H9 (cell line): ENCODE measurements at regions not wholly inside any gene's neighbourhood (a gene's known extent, or its start where the extent isn't known, plus 50 kb on each side); places are given as distances from the start of the nearest gene placed in this dataset.
"Not testable (repeated sequence)": the region's sequence is repeated elsewhere in the genome, so short reads cannot be mapped to it uniquely, and the experiment has no call there.

Source experiments
- DNase-seq: peaks from one replicate; pipeline ENCODE4 v3.0.0-alpha.2; 2017
- H2AFZ ChIP-seq: one replicate; pipeline ENCODE4 v1.6.1; 2013; ENCODE audit warnings: mild to moderate bottlenecking, low read length, control low read depth, moderate library complexity
- H2AK5ac ChIP-seq: 2 replicates; pipeline ENCODE4 v1.6.1; 2013; ENCODE audit warnings: low read length, control low read depth, mixed read lengths; ENCODE audit not compliant: insufficient read length
- H2BK120ac ChIP-seq: one replicate; pipeline ENCODE4 v1.6.1; 2013; ENCODE audit warnings: low read depth, mild to moderate bottlenecking, low read length, control low read depth, inconsistent platforms; ENCODE audit not compliant: poor library complexity, severe bottlenecking
- H2BK12ac ChIP-seq: 2 replicates; pipeline ENCODE4 v1.6.1; 2013; ENCODE audit warnings: low read length, control low read depth, mixed read lengths, low read depth; ENCODE audit not compliant: insufficient read length
- H2BK15ac ChIP-seq: 2 replicates; pipeline ENCODE4 v1.6.1; 2013; ENCODE audit warnings: low read depth, low read length, control low read depth
- H2BK20ac ChIP-seq: one replicate; pipeline ENCODE4 v1.6.1; 2013; ENCODE audit warnings: low read depth, mild to moderate bottlenecking, low read length, control low read depth, inconsistent platforms; ENCODE audit not compliant: poor library complexity, severe bottlenecking
- H2BK5ac ChIP-seq: 2 replicates; pipeline ENCODE4 v1.6.1; 2013; ENCODE audit warnings: low read length, control low read depth, mixed read lengths; ENCODE audit not compliant: insufficient read length
- H3K14ac ChIP-seq: 2 replicates; pipeline ENCODE4 v1.6.1; 2013; ENCODE audit warnings: low read length, control low read depth; ENCODE audit not compliant: insufficient read depth
- H3K18ac ChIP-seq: 2 replicates; pipeline ENCODE4 v1.6.1; 2013; ENCODE audit warnings: low read depth, mild to moderate bottlenecking, mixed read lengths, low read length, control low read depth; ENCODE audit not compliant: insufficient read length
- H3K23ac ChIP-seq: 2 replicates; pipeline ENCODE4 v1.6.1; 2013; ENCODE audit warnings: low read length, control low read depth, mixed read lengths, low read depth; ENCODE audit not compliant: insufficient read length
- H3K23me2 ChIP-seq: 2 replicates; pipeline ENCODE4 v1.6.1; 2013; ENCODE audit warnings: low read depth, mild to moderate bottlenecking, mixed read lengths, low read length, control low read depth; ENCODE audit not compliant: insufficient read length, poor library complexity, severe bottlenecking
- H3K27ac ChIP-seq: 2 replicates; pipeline ENCODE4 v1.5.1; 2013; ENCODE audit warnings: low read length, control low read depth, mixed read lengths, low read depth; ENCODE audit not compliant: insufficient read length
- H3K27me3 ChIP-seq: 2 replicates; pipeline ENCODE4 v1.6.1; 2013; ENCODE audit warnings: low read length, control low read depth, inconsistent platforms; ENCODE audit not compliant: insufficient read depth
- H3K4ac ChIP-seq: 2 replicates; pipeline ENCODE4 v1.6.1; 2013; ENCODE audit warnings: low read depth, mild to moderate bottlenecking, control low read depth, inconsistent platforms, low read length, moderate library complexity
- H3K4me1 ChIP-seq: 2 replicates; pipeline ENCODE4 v1.6.1; 2013; ENCODE audit warnings: low read length, control low read depth, inconsistent platforms; ENCODE audit not compliant: insufficient read depth
- H3K4me2 ChIP-seq: 2 replicates; pipeline ENCODE4 v1.6.1; 2013; ENCODE audit warnings: low read length, control low read depth, mixed read lengths; ENCODE audit not compliant: insufficient read length, insufficient read depth
- H3K56ac ChIP-seq: 2 replicates; pipeline ENCODE4 v1.6.1; 2013; ENCODE audit warnings: low read depth, mild to moderate bottlenecking, mixed read lengths, low read length, control low read depth; ENCODE audit not compliant: insufficient read length
- H3K79me1 ChIP-seq: 2 replicates; pipeline ENCODE4 v1.6.1; 2013; ENCODE audit warnings: low read depth, mild to moderate bottlenecking, moderate library complexity, low read length, control low read depth, inconsistent platforms; ENCODE audit not compliant: insufficient read depth, poor library complexity, severe bottlenecking
- H3K79me2 ChIP-seq: 2 replicates; pipeline ENCODE4 v1.6.1; 2013; ENCODE audit warnings: low read length, control low read depth, inconsistent platforms; ENCODE audit not compliant: insufficient read depth
- H3K9ac ChIP-seq: 2 replicates; pipeline ENCODE4 v1.6.1; 2013; ENCODE audit warnings: low read length, control low read depth, mixed read lengths; ENCODE audit not compliant: insufficient read length; ENCODE audit errors: extremely low read depth
- H3K9me3 ChIP-seq: one replicate; pipeline ENCODE4 v1.6.1; 2013; ENCODE audit warnings: low read depth, low read length, inconsistent platforms; ENCODE audit not compliant: control insufficient read depth
- H3T11ph ChIP-seq: one replicate; pipeline ENCODE4 v1.6.1; 2013; ENCODE audit warnings: mild to moderate bottlenecking, low read length, control low read depth, inconsistent platforms
- H4K20me1 ChIP-seq: one replicate; pipeline ENCODE4 v1.6.1; 2013; ENCODE audit not compliant: control insufficient read depth, insufficient read length, insufficient read depth
- H4K5ac ChIP-seq: 2 replicates; pipeline ENCODE4 v1.6.1; 2013; ENCODE audit warnings: low read depth, mild to moderate bottlenecking, mixed read lengths, low read length, control low read depth; ENCODE audit not compliant: insufficient read length
- H4K8ac ChIP-seq: replicated peaks from 2 replicates; pipeline ENCODE4 v1.6.1; 2013; ENCODE audit warnings: low read length, control low read depth, mixed read lengths, low read depth; ENCODE audit not compliant: insufficient read length
- H4K91ac ChIP-seq: 2 replicates; pipeline ENCODE4 v1.6.1; 2013; ENCODE audit warnings: low read depth, mild to moderate bottlenecking, moderate library complexity, mixed read lengths, low read length, control low read depth; ENCODE audit not compliant: insufficient read length
- H3K27ac Mint-ChIP-seq, 3 experiments: 2 replicates in 2 of 3; 3 replicates in 1 of 3; pipeline ENCODE4 v1.8.0; 2020 to 2021; ENCODE audit warnings: mixed read lengths in 3 of 3, mild to moderate bottlenecking in 1 of 3, moderate library complexity in 1 of 3
- H3K27me3 Mint-ChIP-seq: 2 replicates; pipeline ENCODE4 v1.8.0; 2021; ENCODE audit warnings: low read depth, mild to moderate bottlenecking, moderate library complexity, mixed read lengths
- H3K36me3 Mint-ChIP-seq, 3 experiments: 2 replicates in 2 of 3; 3 replicates in 1 of 3; pipeline ENCODE4 v1.8.0; 2020 to 2021; ENCODE audit warnings: low read depth in 3 of 3, mixed read lengths in 3 of 3; ENCODE audit not compliant: insufficient read depth in 1 of 3
- H3K4me1 Mint-ChIP-seq, 2 experiments: 2 replicates each; pipeline ENCODE4 v1.8.0; 2020; ENCODE audit warnings: mixed read lengths in 2 of 2
- H3K4me3 Mint-ChIP-seq, 2 experiments: 2 replicates in 1 of 2; 3 replicates in 1 of 2; pipeline ENCODE4 v1.8.0; 2020 to 2021; ENCODE audit warnings: mild to moderate bottlenecking in 2 of 2, mixed read lengths in 2 of 2, moderate library complexity in 1 of 2
- H3K9me3 Mint-ChIP-seq, 2 experiments: 2 replicates in 1 of 2; 3 replicates in 1 of 2; pipeline ENCODE4 v1.8.0; 2020; ENCODE audit warnings: mild to moderate bottlenecking in 2 of 2, mixed read lengths in 2 of 2, moderate library complexity in 1 of 2
- WGBS: extraction: QIAGEN DNeasy Blood & Tissue Kit; methylation state at CpG from one replicate; pipeline ENCODE4 v1.1.7; 2013; ENCODE audit warnings: missing lambda C conversion rate, low lambda C conversion rate, mixed read lengths; ENCODE audit not compliant: insufficient read length; ENCODE audit errors: extremely low coverage; 5-methylcytosine and 5-hydroxymethylcytosine counted together

GRCh38 chr7:63563151-63563940 is 435.3 kb upstream of the ZNF722 start:
- H2BK20ac ChIP-seq, H3T11ph ChIP-seq, H2BK120ac ChIP-seq, H3K27me3 ChIP-seq, H2AK5ac ChIP-seq, H3K9ac ChIP-seq, H3K4me2 ChIP-seq, H3K27ac Mint-ChIP-seq, H3K4me1 ChIP-seq, H4K20me1 ChIP-seq, H3K23me2 ChIP-seq, H4K5ac ChIP-seq, H3K36me3 Mint-ChIP-seq, H3K27me3 Mint-ChIP-seq, H4K91ac ChIP-seq, H3K4me1 Mint-ChIP-seq, H3K56ac ChIP-seq, H3K23ac ChIP-seq, H3K9me3 ChIP-seq, DNase-seq, H3K79me1 ChIP-seq, H3K18ac ChIP-seq, H2BK5ac ChIP-seq, H4K8ac ChIP-seq, H2AFZ ChIP-seq, H3K27ac ChIP-seq, H3K14ac ChIP-seq, H3K4ac ChIP-seq, H2BK12ac ChIP-seq, H3K4me3 Mint-ChIP-seq, H3K79me2 ChIP-seq, H2BK15ac ChIP-seq: not testable (repeated sequence)
- H3K9me3 Mint-ChIP-seq: peaks cover 32 to 51% of the 10 kb centered on the region in 2 experiments
- WGBS: no CpG with 5 or more reads among the region's 31 CpGs

GRCh38 chr7:63564882-63565281 is 433.8 kb upstream of the ZNF722 start:
- H4K20me1 ChIP-seq, H3K9me3 ChIP-seq, DNase-seq, H3K79me2 ChIP-seq, H3T11ph ChIP-seq, H3K4me1 Mint-ChIP-seq, H3K14ac ChIP-seq, H3K27ac ChIP-seq, H3K36me3 Mint-ChIP-seq, H2BK15ac ChIP-seq, H4K91ac ChIP-seq, H3K27ac Mint-ChIP-seq, H2AFZ ChIP-seq, H3K9ac ChIP-seq, H3K27me3 Mint-ChIP-seq, H3K79me1 ChIP-seq, H2BK20ac ChIP-seq, H2AK5ac ChIP-seq, H3K23me2 ChIP-seq, H3K4me3 Mint-ChIP-seq, H3K4me2 ChIP-seq, H2BK5ac ChIP-seq, H2BK12ac ChIP-seq, H3K4ac ChIP-seq, H4K5ac ChIP-seq, H2BK120ac ChIP-seq, H3K4me1 ChIP-seq, H3K56ac ChIP-seq, H3K23ac ChIP-seq, H3K18ac ChIP-seq, H3K27me3 ChIP-seq, H4K8ac ChIP-seq: not testable (repeated sequence)
- H3K9me3 Mint-ChIP-seq: peaks cover 29 to 50% of the 10 kb centered on the region in 2 experiments
- WGBS: no CpG with 5 or more reads among the region's 7 CpGs
